HG03520 (cell line): ENCODE measurements at regions not wholly inside any gene's neighbourhood (a gene's known extent, or its start where the extent isn't known, plus 50 kb on each side); places are given as distances from the start of the nearest gene placed in this dataset.
"Not testable (repeated sequence)": the region's sequence is repeated elsewhere in the genome, so short reads cannot be mapped to it uniquely, and the experiment has no call there.

Experiments used
- ATAC-seq: cut with Tn5 transposase; IDR thresholded peaks from one replicate; pipeline ENCODE4 v1.9.1; 2021; ENCODE audit warnings: mild to moderate bottlenecking, moderate library complexity; ENCODE audit not compliant: unreplicated experiment

- no peak for ATAC-seq
These were observed 779.3 kb upstream of the MIR17HG start for GRCh38 chr13:90568165-90568564.

DNA sequence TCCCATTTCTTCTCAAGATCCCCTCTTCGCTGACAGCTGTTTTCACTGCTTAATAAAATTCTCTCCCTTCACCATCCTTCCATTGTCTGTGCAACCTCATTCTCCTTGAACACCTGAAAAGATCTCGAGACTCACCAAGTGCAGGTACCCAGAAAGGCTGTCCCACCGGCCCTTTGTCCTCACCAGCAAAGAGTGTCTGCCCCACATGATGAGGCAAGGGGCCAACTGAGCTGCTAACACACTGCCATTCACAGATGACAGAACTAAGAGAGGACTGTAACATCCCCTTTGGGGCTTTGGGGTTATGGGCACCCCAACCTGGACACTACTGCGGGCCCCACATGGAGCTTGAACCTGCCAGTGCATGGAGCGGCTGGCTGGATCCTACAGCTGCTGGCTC, 771.4 kb upstream of the MIR17HG start:
- no peak for ATAC-seq

DNA sequence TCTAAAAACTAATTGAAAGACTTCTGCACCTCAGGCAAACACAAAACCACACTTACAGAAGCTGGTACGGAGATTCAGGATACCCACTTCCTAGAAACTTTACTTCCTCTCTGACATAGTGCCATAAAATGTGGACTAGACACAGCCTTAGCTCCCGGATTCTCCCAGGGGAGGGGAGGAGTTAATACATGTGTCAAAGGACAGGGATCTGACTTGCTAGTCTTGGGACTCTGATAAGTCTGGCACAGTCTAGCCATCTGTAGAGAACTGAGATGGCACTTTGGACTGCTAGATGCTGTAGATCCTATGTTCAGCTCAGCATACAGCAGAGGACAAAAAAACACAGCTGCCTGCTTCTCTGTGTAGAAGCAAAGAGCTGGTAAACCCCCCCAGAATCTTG, 769.8 kb upstream of the MIR17HG start:
- no peak for ATAC-seq

GRCh38 chr13:90585392-90585791, 762.1 kb upstream of the MIR17HG start:
- ATAC-seq, result no peak

DNA sequence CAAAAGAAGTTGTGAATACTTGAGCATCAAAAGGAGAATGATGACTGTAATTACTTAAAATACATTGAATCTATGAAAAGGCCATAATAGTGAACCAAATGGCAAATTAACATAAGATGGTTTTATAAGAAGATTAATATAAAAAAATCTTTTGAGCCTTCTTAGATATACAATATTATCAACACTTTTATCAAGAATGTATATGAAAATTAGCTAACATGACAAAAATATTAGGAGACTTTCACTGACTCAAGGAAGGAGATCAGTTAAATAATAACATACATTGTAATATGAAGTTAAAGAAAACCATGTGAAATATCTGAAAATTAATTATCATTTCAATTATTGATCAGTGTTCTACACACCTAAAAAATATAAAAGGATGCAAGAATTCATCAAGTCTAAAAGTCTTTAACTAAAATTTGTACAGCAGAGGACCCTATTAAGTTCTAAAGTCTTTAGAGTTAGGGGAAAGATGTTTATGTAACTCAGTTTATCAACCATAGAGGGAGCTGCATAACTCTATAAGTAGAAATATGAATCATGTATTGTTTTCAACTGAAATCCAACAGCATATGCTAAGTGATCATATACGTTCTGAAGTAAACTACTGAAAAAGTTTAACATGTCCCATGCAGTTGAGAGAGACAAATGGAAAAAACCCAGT, 756.1 kb upstream of the MIR17HG start:
- ATAC-seq, result no peak

GRCh38 chr13:90591927-90592268, 755.6 kb upstream of the MIR17HG start:
- no peak for ATAC-seq

DNA sequence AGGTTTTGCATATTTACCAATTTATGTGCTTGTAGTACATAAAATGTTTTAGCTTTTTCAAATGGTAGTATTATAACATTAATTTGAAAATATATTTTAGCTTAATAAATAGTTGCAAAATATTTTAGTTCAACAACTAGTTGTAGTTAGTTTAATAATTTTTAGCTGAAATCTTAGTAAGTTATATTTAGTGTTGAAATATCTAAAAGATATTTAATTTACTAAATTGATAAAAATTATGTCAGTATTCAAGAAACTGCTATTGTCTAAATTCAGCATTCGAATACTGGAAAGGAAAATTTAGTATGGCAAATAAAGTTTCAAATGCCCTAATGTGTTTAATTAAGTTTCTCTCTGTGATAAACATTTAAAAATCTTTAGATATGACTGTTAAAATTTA, 754.5 kb upstream of the MIR17HG start:
- no peak for ATAC-seq

GRCh38 chr13:90594681-90595080, 752.8 kb upstream of the MIR17HG start:
- ATAC-seq, result no peak

- ATAC-seq, result no peak
These were observed 741.8 kb upstream of the MIR17HG start for GRCh38 chr13:90605664-90606063.

DNA sequence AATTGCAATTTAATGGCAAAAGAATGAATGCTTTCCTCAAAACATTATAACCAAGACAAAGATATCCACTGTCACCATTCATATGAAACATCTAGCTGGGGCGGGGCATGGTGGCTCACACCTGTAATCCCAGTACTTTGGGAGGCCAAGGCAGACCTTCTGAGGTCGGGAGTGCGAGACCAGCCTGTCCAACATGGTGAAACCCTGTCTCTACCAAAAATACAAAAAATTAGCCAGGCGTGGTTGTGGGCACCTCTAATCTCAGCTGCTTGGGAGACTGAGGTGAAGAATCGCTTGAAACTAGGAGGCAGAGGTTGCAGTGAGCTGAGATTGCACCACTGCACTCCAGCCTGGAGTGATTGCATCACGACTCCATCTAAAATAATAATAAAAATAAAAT, 740.6 kb upstream of the MIR17HG start:
- not testable (repeated sequence) for ATAC-seq

DNA sequence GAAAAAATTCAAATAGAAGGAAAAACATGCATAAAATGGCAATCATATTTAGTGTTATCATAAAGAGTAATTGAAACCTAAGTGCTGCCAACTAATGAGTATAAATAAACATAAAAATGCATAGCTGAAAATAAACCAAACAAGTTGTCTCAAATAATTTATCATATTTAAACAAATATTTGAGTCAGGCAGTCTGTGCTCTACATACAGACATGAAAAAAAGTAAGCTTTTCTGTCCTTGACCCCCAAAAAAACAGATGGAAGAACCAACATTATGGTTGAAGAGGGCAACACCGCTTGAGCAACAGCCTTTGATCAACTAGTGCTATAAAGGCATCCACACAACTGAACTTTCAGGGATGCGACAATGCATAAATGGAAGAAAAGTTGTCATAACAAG, 735.1 kb upstream of the MIR17HG start:
- ATAC-seq, result no peak

DNA sequence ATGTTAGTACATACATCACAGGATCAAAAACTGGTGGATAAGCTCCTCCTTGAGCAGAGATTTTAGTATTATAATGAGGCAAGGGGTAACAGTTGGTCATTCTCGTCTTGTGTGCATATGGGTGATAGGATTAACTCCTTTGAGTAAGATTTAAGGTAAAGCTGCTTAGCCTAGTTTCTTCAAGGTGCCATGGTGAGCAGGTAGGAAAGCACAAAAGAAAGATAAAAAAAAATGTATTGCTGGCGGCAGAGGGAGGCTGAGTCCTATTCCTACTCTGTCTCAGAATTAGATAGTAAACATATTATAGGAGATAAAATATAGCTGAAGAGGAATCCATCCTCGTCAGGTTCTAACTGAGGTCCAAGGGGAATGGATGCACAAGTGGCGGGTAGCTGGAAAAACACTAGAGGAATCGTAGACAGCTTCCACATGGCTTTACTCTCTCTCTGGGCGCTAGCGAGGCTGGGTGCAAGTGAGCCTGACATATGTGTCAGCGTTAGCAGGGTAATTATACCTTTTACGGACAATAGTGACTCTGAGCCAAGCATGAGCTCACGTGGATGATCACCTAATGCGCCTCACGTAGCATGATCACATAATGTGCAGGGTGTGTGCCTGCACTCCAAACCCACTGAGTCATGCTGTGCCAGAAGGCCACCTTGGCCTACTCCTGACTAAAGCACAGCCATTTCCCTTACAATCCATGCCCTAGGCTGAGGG, 734.3 kb upstream of the MIR17HG start:
- no peak for ATAC-seq

- ATAC-seq, result no peak
These were observed 732.3 kb upstream of the MIR17HG start for GRCh38 chr13:90615236-90615635.

GRCh38 chr13:90615767-90616166, 731.7 kb upstream of the MIR17HG start:
- ATAC-seq, result no peak

DNA sequence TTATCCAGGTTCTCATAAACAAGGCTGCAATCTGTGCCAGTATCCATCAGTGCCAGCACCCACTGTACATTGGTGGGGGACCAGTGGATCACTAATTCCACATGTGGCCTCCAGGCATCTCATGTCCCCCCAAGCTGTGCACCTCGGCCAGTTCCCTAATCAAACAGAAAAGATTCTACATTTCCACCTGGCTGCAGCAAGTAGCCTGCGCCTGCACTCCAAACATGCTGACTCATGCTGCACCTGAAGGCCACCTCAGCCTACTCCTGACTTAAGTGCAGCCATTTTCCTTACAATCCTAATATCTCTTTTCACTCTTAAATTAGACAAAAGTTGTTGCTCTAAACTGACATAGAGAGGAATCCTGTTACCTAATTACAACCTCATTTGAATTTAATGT, 729.4 kb upstream of the MIR17HG start:
- no peak for ATAC-seq

- no peak for ATAC-seq
These were observed 724.9 kb upstream of the MIR17HG start for GRCh38 chr13:90622541-90622940.

GRCh38 chr13:90623318-90624011, 724.0 kb upstream of the MIR17HG start:
- ATAC-seq, result no peak

DNA sequence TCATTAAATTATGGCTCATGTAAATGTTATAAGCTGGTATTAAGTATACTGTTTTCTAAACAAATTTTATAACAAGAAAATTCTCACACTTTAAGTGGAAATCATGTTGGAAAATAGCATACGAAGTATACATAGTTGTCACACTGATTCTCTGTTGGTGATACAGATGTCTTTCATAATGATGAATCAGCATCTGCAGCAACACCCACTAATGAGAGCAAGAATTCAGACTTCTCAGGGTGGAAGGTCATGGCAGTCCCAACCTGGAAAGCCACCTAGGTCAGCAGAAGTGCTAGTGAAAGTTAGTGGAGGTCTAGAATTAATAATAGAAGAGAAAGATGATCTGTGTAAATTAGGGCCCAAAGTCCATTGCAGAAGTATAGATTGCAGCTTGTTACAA, 719.7 kb upstream of the MIR17HG start:
- ATAC-seq, result no peak

DNA sequence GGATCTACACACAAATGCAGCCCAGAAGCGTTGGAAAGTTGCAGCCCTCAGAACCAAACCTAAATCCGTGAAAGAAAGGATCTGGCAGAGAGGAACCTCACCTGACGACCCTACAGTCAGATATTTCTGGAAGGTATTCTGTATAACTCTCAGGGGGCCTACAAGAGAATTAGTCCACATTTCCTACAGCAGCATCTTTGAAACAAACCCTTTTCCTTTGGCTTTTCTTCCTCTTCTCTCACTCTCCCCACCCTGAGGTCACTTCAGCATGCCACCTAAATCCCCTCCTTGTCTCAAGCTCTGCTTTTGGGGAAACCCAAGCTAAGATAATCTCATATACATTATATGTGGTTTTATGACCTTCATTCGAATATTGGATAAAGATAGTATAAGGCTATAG, 719.0 kb upstream of the MIR17HG start:
- no peak for ATAC-seq

DNA sequence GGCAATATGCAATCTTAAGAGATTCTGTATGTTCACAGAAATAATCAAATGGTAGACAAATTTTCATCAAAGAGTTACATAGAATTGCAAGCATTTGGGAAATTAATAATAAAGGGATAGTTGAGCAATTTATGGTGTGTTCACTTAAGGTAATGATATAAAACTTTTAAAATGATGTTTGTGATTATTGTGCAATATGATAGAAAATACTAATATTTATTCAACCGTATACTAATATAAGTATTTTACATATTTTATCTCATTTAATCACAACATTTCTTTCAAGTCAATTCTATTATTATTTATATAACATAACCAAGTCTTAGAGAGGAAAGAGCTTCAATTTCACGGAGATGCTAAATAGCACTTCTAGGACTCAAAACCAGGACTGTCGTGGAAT, 716.8 kb upstream of the MIR17HG start:
- ATAC-seq, result no peak

- no peak for ATAC-seq
These were observed 715.3 kb upstream of the MIR17HG start for GRCh38 chr13:90632184-90632583.

- no peak for ATAC-seq
These were observed 713.6 kb upstream of the MIR17HG start for GRCh38 chr13:90633849-90634248.
